ENCODE measurements at regions not wholly inside any gene's neighbourhood (a gene's known extent, or its start where the extent isn't known, plus 50 kb on each side); places are given as distances from the start of the nearest gene placed in this dataset.
"Not testable (repeated sequence)": the region's sequence is repeated elsewhere in the genome, so short reads cannot be mapped to it uniquely, and the experiment has no call there.

DNA sequence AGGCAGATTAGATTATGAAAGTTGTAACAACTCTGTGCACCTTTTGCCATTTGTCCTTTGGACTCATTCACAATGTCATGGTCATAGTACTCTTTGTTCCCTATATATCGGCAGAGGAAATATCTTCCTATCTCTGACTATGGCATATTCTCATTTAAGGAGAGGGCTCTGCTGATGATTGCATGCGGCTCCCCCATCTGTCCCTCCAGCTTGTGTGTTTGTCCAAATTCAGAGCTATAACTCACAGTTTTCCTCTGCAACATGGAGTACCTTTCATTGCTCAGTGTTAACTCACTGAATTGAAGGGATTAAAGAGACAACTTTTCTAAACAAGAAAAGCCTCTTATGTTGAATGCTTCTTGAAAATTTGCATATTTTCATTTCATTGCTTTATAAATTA is 145.5 kb downstream of the OTUD1 start:
- H3K4me3 Mint-ChIP-seq (ENCODE audit: unreplicated experiment): no peak overlapping the region
- ChIA-PET POLR2A (no interaction called here), CTCF (no interaction called here)
- Histone ChIP-seq H3K36me3 (ENCODE audit: control insufficient read depth, insufficient read depth, low read length) (no peaks in the 10 kb centered on the region), H3K4me1 (no peaks in the 10 kb centered on the region), H3K4me3 (ENCODE audit: low read depth, low read length) (no peak overlapping the region), H3K27me3 (replicated peaks; ENCODE audit: control insufficient read depth, insufficient read depth, low read length) (no peaks in the 10 kb centered on the region), H3K9me3 (no peaks in the 10 kb centered on the region)
- H3K36me3 Mint-ChIP-seq (ENCODE audit: insufficient read depth, unreplicated experiment): no peaks in the 10 kb centered on the region
- no peak for DNase-seq
- no peak overlapping the region for H3K27ac Mint-ChIP-seq (ENCODE audit: unreplicated experiment)
- H3K27me3 Mint-ChIP-seq (ENCODE audit: insufficient read depth, unreplicated experiment): peaks cover 2% of the 10 kb centered on the region
- no peaks in the 10 kb centered on the region for H3K4me1 Mint-ChIP-seq (ENCODE audit: low read depth, unreplicated experiment)
- BruUV-seq (replicated peaks): no TSS peak
- TF ChIP-seq, protein P1, sequence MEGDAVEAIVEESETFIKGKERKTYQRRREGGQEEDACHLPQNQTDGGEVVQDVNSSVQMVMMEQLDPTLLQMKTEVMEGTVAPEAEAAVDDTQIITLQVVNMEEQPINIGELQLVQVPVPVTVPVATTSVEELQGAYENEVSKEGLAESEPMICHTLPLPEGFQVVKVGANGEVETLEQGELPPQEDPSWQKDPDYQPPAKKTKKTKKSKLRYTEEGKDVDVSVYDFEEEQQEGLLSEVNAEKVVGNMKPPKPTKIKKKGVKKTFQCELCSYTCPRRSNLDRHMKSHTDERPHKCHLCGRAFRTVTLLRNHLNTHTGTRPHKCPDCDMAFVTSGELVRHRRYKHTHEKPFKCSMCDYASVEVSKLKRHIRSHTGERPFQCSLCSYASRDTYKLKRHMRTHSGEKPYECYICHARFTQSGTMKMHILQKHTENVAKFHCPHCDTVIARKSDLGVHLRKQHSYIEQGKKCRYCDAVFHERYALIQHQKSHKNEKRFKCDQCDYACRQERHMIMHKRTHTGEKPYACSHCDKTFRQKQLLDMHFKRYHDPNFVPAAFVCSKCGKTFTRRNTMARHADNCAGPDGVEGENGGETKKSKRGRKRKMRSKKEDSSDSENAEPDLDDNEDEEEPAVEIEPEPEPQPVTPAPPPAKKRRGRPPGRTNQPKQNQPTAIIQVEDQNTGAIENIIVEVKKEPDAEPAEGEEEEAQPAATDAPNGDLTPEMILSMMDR (IDR thresholded peaks at IDR 0.05; ENCODE audit: insufficient read depth in 1 of 2, low read depth in 1 of 2, low read length in 1 of 2, severe bottlenecking in 1 of 2, unreplicated experiment in 1 of 2): no peak
- intact Hi-C loops (cut with micrococcal nuclease; ENCODE audit: unreplicated experiment): no loop called here
- H3K9me3 Mint-ChIP-seq (ENCODE audit: unreplicated experiment): no peaks in the 10 kb centered on the region

DNA sequence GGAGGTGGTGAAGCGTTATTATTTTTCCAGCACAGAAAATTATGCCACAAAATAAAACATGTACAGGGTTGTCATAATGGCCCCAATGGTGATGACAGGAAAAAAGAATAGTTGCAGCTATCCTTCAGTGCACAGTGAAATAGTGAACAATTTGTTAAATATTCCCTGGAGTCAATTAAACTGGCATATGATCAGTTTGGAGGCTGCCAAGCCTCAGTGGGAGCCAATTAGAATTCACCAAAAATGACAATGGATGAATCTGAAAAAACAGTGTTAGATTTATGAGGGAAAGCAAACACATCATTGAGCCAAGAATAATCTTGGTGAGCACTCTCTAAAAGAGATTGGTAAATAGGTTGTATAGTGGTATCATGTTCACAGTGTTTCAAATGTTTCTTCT is 146.3 kb downstream of the OTUD1 start:
- no TSS peak for BruUV-seq (replicated peaks)
- H3K27me3 Mint-ChIP-seq (ENCODE audit: insufficient read depth, unreplicated experiment): no peaks in the 10 kb centered on the region
- no peak for DNase-seq
- TF ChIP-seq, protein P1 (IDR thresholded peaks at IDR 0.05; ENCODE audit: insufficient read depth in 1 of 2, low read depth in 1 of 2, low read length in 1 of 2, severe bottlenecking in 1 of 2, unreplicated experiment in 1 of 2): no peak
- CTCF ChIA-PET: no interaction called here
- no peaks in the 10 kb centered on the region for H3K9me3 ChIP-seq
- no peak overlapping the region for H3K27ac Mint-ChIP-seq (ENCODE audit: unreplicated experiment)
- H3K4me1 Mint-ChIP-seq (ENCODE audit: low read depth, unreplicated experiment): no peaks in the 10 kb centered on the region
- H3K4me3 Mint-ChIP-seq (ENCODE audit: unreplicated experiment): no peak overlapping the region
- H3K36me3 ChIP-seq (ENCODE audit: control insufficient read depth, insufficient read depth, low read length): no peaks in the 10 kb centered on the region
- no peaks in the 10 kb centered on the region for H3K27me3 ChIP-seq (replicated peaks; ENCODE audit: control insufficient read depth, insufficient read depth, low read length)
- POLR2A ChIA-PET: no interaction called here
- H3K4me1 ChIP-seq: no peaks in the 10 kb centered on the region
- intact Hi-C loops (cut with micrococcal nuclease; ENCODE audit: unreplicated experiment): no loop called here
- H3K4me3 ChIP-seq (ENCODE audit: low read depth, low read length): no peak overlapping the region
- H3K36me3 Mint-ChIP-seq (ENCODE audit: insufficient read depth, unreplicated experiment): no peaks in the 10 kb centered on the region
- H3K9me3 Mint-ChIP-seq (ENCODE audit: unreplicated experiment): no peaks in the 10 kb centered on the region

DNA sequence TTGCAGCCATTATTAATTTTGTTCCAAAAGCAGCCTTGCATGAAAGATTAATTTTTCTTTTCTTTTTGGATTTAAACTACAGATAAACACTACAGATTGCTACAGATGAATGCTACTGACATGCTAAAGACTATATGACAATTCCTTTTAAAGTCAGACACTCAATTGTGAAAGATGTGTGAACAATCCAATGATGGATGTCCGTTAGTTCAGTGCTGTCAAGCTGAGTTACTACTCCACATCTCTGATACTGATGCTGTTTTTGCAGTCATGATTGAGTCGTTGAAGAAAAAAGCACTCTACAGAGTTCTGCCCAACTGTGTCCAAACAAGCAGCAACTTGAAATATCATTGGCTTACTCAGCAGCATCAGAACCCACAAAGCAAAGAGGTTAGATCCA is 146.8 kb downstream of the OTUD1 start:
- Mint-ChIP-seq H3K27me3 (ENCODE audit: insufficient read depth, unreplicated experiment) (no peaks in the 10 kb centered on the region), H3K27ac (ENCODE audit: unreplicated experiment) (no peak overlapping the region), H3K4me1 (ENCODE audit: low read depth, unreplicated experiment) (no peaks in the 10 kb centered on the region), H3K36me3 (ENCODE audit: insufficient read depth, unreplicated experiment) (no peaks in the 10 kb centered on the region), H3K9me3 (ENCODE audit: unreplicated experiment) (no peaks in the 10 kb centered on the region), H3K4me3 (ENCODE audit: unreplicated experiment) (no peak overlapping the region)
- Histone ChIP-seq H3K36me3 (ENCODE audit: control insufficient read depth, insufficient read depth, low read length) (no peaks in the 10 kb centered on the region), H3K4me3 (ENCODE audit: low read depth, low read length) (no peak overlapping the region), H3K27me3 (replicated peaks; ENCODE audit: control insufficient read depth, insufficient read depth, low read length) (no peaks in the 10 kb centered on the region), H3K9me3 (no peaks in the 10 kb centered on the region), H3K4me1 (no peaks in the 10 kb centered on the region)
- ChIA-PET CTCF (no interaction called here), POLR2A (no interaction called here)
- DNase-seq: no peak
- TF ChIP-seq, protein P1 (IDR thresholded peaks at IDR 0.05; ENCODE audit: insufficient read depth in 1 of 2, low read depth in 1 of 2, low read length in 1 of 2, severe bottlenecking in 1 of 2, unreplicated experiment in 1 of 2): no peak
- no TSS peak for BruUV-seq (replicated peaks)
- intact Hi-C loops (cut with micrococcal nuclease; ENCODE audit: unreplicated experiment): no loop called here

GRCh38 chr10:23595278-23595677 is 156.4 kb downstream of the OTUD1 start:
- H3K36me3 ChIP-seq (ENCODE audit: control insufficient read depth, insufficient read depth, low read length); CTCF ChIA-PET; intact Hi-C loops (cut with micrococcal nuclease; ENCODE audit: unreplicated experiment); H3K4me1 Mint-ChIP-seq (ENCODE audit: low read depth, unreplicated experiment); H3K4me3 Mint-ChIP-seq (ENCODE audit: unreplicated experiment); H3K36me3 Mint-ChIP-seq (ENCODE audit: insufficient read depth, unreplicated experiment); H3K27me3 ChIP-seq (replicated peaks; ENCODE audit: control insufficient read depth, insufficient read depth, low read length); H3K27me3 Mint-ChIP-seq (ENCODE audit: insufficient read depth, unreplicated experiment); H3K4me3 ChIP-seq (ENCODE audit: low read depth, low read length); DNase-seq; POLR2A ChIA-PET; BruUV-seq (replicated peaks); H3K27ac Mint-ChIP-seq (ENCODE audit: unreplicated experiment); H3K9me3 ChIP-seq; H3K4me1 ChIP-seq: not testable (repeated sequence)
- peaks cover 38% of the 10 kb centered on the region for H3K9me3 Mint-ChIP-seq (ENCODE audit: unreplicated experiment)

Data from Caco-2 (cell line).